ENCODE measurements at regions not wholly inside any gene's neighbourhood (a gene's known extent, or its start where the extent isn't known, plus 50 kb on each side); places are given as distances from the start of the nearest gene placed in this dataset.

- H3K27me3 ChIP-seq (ENCODE audit: control insufficient read depth in 2 of 2, insufficient read depth in 2 of 2, low read length in 2 of 2) = no peaks in the 10 kb centered on the region
- WGBS (ENCODE audit: insufficient coverage) = no CpG with 5 or more reads among the region's 3 CpGs
- H3K9me3 Mint-ChIP-seq = peaks cover 0 to 6% (median 2%) of the 10 kb centered on the region in 7 donors
- intact Hi-C loops (cut with micrococcal nuclease) = no loop called here
- H3K4me2 ChIP-seq (replicated peaks; ENCODE audit: extremely low read depth, low read length, poor library complexity, severe bottlenecking) = no peak overlapping the region
- no peak overlapping the region for H3K4me3 Mint-ChIP-seq
- DNase-seq = no peak
- H2AFZ ChIP-seq (ENCODE audit: insufficient read depth, low read depth, low read length, poor library complexity, severe bottlenecking) = no peak overlapping the region
- no peak overlapping the region for H3K27ac Mint-ChIP-seq
- H3K27ac ChIP-seq (ENCODE audit: low read depth in 1 of 2, low read length in 2 of 2) = no peak overlapping the region
- peaks cover 0 to 3% of the 10 kb centered on the region in 2 donors for H3K9me3 ChIP-seq (replicated peaks in 1 of 2; ENCODE audit: control insufficient read depth in 1 of 2, insufficient read depth in 1 of 2, low read length in 2 of 2)
- no peak for TF ChIP-seq CTCF (IDR thresholded peaks at IDR 0.05)
- no peaks in the 10 kb centered on the region for H3K36me3 Mint-ChIP-seq
- no peak overlapping the region for H3K4me3 ChIP-seq (replicated peaks in 1 of 3; ENCODE audit: low read depth in 2 of 3, low read length in 3 of 3)
- H3K4me1 ChIP-seq (ENCODE audit: control insufficient read depth in 1 of 2, insufficient read depth in 2 of 2, low read length in 2 of 2) = no peaks in the 10 kb centered on the region
- no peaks in the 10 kb centered on the region for H3K36me3 ChIP-seq (replicated peaks in 1 of 2; ENCODE audit: control insufficient read depth in 1 of 2, insufficient read depth in 2 of 2, low read length in 2 of 2)
- no peak overlapping the region for H3K9ac ChIP-seq (ENCODE audit: insufficient read depth, low read length, poor library complexity, severe bottlenecking)
- no peaks in the 10 kb centered on the region for H4K20me1 ChIP-seq (ENCODE audit: insufficient read depth, low read length)
- no peaks in the 10 kb centered on the region for H3K27me3 Mint-ChIP-seq (ENCODE audit: low read depth in 3 of 3)
- no peaks in the 10 kb centered on the region for H3K79me2 ChIP-seq (ENCODE audit: insufficient read depth, low read length)
- H3K4me1 Mint-ChIP-seq = no peaks in the 10 kb centered on the region
These were observed 1039.3 kb upstream of the AGA start for GRCh38 chr4:178481564-178481963.

GRCh38 chr4:178523038-178523437 is 1080.8 kb upstream of the AGA start:
- no peak overlapping the region for H3K4me3 Mint-ChIP-seq

More at GRCh38 chr4:178523038-178523437, 1080.8 kb upstream of the AGA start:
- Histone ChIP-seq H3K36me3 (replicated peaks in 1 of 2; ENCODE audit: control insufficient read depth in 1 of 2, insufficient read depth in 2 of 2, low read length in 2 of 2) (no peaks in the 10 kb centered on the region), H3K9me3 (replicated peaks in 1 of 2; ENCODE audit: control insufficient read depth in 1 of 2, insufficient read depth in 1 of 2, low read length in 2 of 2) (peaks cover 4 to 5% of the 10 kb centered on the region in 2 donors), H3K9ac (ENCODE audit: insufficient read depth, low read length, poor library complexity, severe bottlenecking) (no peak overlapping the region), H3K4me2 (replicated peaks; ENCODE audit: extremely low read depth, low read length, poor library complexity, severe bottlenecking) (no peak overlapping the region), H3K27me3 (ENCODE audit: control insufficient read depth in 2 of 2, insufficient read depth in 2 of 2, low read length in 2 of 2) (no peaks in the 10 kb centered on the region), H3K4me1 (ENCODE audit: control insufficient read depth in 1 of 2, insufficient read depth in 2 of 2, low read length in 2 of 2) (no peaks in the 10 kb centered on the region), H4K20me1 (ENCODE audit: insufficient read depth, low read length) (no peaks in the 10 kb centered on the region), H2AFZ (ENCODE audit: insufficient read depth, low read depth, low read length, poor library complexity, severe bottlenecking) (no peak overlapping the region), H3K4me3 (replicated peaks in 1 of 3; ENCODE audit: low read depth in 2 of 3, low read length in 3 of 3) (no peak overlapping the region), H3K27ac (ENCODE audit: low read depth in 1 of 2, low read length in 2 of 2) (no peak overlapping the region), H3K79me2 (ENCODE audit: insufficient read depth, low read length) (no peaks in the 10 kb centered on the region)
- peaks cover 0 to 4% (median 2%) of the 10 kb centered on the region in 7 donors for H3K9me3 Mint-ChIP-seq
- no peaks in the 10 kb centered on the region for H3K4me1 Mint-ChIP-seq
- H3K27me3 Mint-ChIP-seq (ENCODE audit: low read depth in 3 of 3) = no peaks in the 10 kb centered on the region
- no peak for DNase-seq
- intact Hi-C loops (cut with micrococcal nuclease) = no loop called here
- H3K36me3 Mint-ChIP-seq = no peaks in the 10 kb centered on the region
- no CpG with 5 or more reads among the region's 3 CpGs for WGBS (ENCODE audit: insufficient coverage)
- no peak for TF ChIP-seq CTCF (IDR thresholded peaks at IDR 0.05)
- H3K27ac Mint-ChIP-seq = no peak overlapping the region

Measured in CD14-positive monocyte (primary cell).